ENCODE measurements at regions not wholly inside any gene's neighbourhood (a gene's known extent, or its start where the extent isn't known, plus 50 kb on each side); places are given as distances from the start of the nearest gene placed in this dataset.

GRCh38 chr4:111664308-111664945 is 480.8 kb upstream of the FAM241A start:
- no peaks in the 10 kb centered on the region for H3K4me1 ChIP-seq (ENCODE audit: control insufficient read depth in 4 of 4, insufficient read depth in 4 of 4, low read length in 3 of 4)
- TF ChIP-seq ZBTB33 (IDR thresholded peaks at IDR 0.05) (no peak), FOXA1 (IDR thresholded peaks at IDR 0.05) (no peak), YY1 (IDR thresholded peaks at IDR 0.05) (no peak)
- H3K27me3 ChIP-seq (ENCODE audit: control insufficient read depth in 4 of 4, insufficient read depth in 4 of 4, low read length in 3 of 4) = no peaks in the 10 kb centered on the region
- no peaks in the 10 kb centered on the region for H3K36me3 ChIP-seq (ENCODE audit: control insufficient read depth in 4 of 4, insufficient read depth in 3 of 4, low read depth in 1 of 4, low read length in 3 of 4)
- no peak for DNase-seq (ENCODE audit: low spot score)
- no peak overlapping the region for H3K9ac ChIP-seq (ENCODE audit: low read depth in 1 of 2, low read length in 2 of 2)
- no peak overlapping the region for H3K27ac ChIP-seq (ENCODE audit: low read depth in 1 of 2, low read length in 2 of 2)
- H3K9me3 ChIP-seq (ENCODE audit: control insufficient read depth in 4 of 4, low read length in 3 of 4) = no peaks in the 10 kb centered on the region
- H3K4me3 ChIP-seq (ENCODE audit: low read depth in 1 of 3, low read length in 3 of 3) = no peak overlapping the region
- WGBS = 41% methylated on average over 1 of the region's 1 CpG

GRCh38 chr4:111666826-111667360 is 478.4 kb upstream of the FAM241A start:
- TF ChIP-seq REST (IDR thresholded peaks at IDR 0.05) = no peak
- TF ChIP-seq HNF4A (conservative IDR thresholded peaks at IDR 0.05) = no peak
- no peak for TF ChIP-seq ZBTB33 (IDR thresholded peaks at IDR 0.05)
- TF ChIP-seq FOXA2 (IDR thresholded peaks at IDR 0.05) = no peak
- no peak for TF ChIP-seq JUND (IDR thresholded peaks at IDR 0.05)
- TF ChIP-seq SP1 (IDR thresholded peaks at IDR 0.05) = no peak
- TF ChIP-seq ATF3 (IDR thresholded peaks at IDR 0.05) = no peak
- no peak for TF ChIP-seq TAF1 (conservative IDR thresholded peaks at IDR 0.05)
- TF ChIP-seq EGR1 (IDR thresholded peaks at IDR 0.05; ENCODE audit: low read depth in 2 of 2) = no peak
- TF ChIP-seq FOXA1 (IDR thresholded peaks at IDR 0.05) = no peak
- no peak for TF ChIP-seq YY1 (IDR thresholded peaks at IDR 0.05)
- TF ChIP-seq CTCF (IDR thresholded peaks at IDR 0.05; ENCODE audit: low read depth, low read length, missing input control) = no peak
- TF ChIP-seq MAX (IDR thresholded peaks at IDR 0.05) = no peak
- Histone ChIP-seq H3K4me1 (ENCODE audit: control insufficient read depth in 4 of 4, insufficient read depth in 4 of 4, low read length in 3 of 4) (no peaks in the 10 kb centered on the region), H3K36me3 (ENCODE audit: control insufficient read depth in 4 of 4, insufficient read depth in 3 of 4, low read depth in 1 of 4, low read length in 3 of 4) (no peaks in the 10 kb centered on the region), H3K27ac (ENCODE audit: low read depth in 1 of 2, low read length in 2 of 2) (no peak overlapping the region), H3K9me3 (ENCODE audit: control insufficient read depth in 4 of 4, low read length in 3 of 4) (no peaks in the 10 kb centered on the region), H3K9ac (ENCODE audit: low read depth in 1 of 2, low read length in 2 of 2) (no peak overlapping the region), H3K4me3 (ENCODE audit: low read depth in 1 of 3, low read length in 3 of 3) (no peak overlapping the region), H3K27me3 (ENCODE audit: control insufficient read depth in 4 of 4, insufficient read depth in 4 of 4, low read length in 3 of 4) (no peaks in the 10 kb centered on the region)
- 85% methylated on average over 2 of the region's 2 CpGs for WGBS
- no peak for DNase-seq (ENCODE audit: low spot score)

Data from liver (tissue), 8 donors.